ENCODE measurements at regions not wholly inside any gene's neighbourhood (a gene's known extent, or its start where the extent isn't known, plus 50 kb on each side); places are given as distances from the start of the nearest gene placed in this dataset.

DNA sequence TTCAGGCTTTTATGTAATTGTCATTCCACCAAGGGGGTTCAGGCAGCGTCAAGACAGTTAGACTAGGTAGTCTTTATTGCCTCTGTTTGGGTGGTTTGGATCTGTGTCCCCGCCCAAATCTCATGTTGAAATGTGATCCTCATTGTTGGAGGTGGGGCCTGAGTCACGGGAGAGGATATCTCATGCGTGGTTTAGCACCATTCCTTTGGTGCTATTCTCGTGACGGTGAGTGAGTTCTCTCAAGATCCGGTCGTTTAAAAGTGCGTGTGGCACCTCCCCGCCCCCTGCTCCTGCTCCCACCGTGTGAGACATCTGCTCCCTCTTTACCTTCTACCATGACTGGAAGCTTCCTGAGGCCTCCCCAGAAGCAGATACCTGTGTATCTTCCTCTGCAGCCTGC is 51.3 kb upstream of the FOXC1 start:
- H3K27ac ChIP-seq, result no peak overlapping the region
- DNase-seq (ENCODE audit: low spot score), result no peak
- TF ChIP-seq, protein P1, sequence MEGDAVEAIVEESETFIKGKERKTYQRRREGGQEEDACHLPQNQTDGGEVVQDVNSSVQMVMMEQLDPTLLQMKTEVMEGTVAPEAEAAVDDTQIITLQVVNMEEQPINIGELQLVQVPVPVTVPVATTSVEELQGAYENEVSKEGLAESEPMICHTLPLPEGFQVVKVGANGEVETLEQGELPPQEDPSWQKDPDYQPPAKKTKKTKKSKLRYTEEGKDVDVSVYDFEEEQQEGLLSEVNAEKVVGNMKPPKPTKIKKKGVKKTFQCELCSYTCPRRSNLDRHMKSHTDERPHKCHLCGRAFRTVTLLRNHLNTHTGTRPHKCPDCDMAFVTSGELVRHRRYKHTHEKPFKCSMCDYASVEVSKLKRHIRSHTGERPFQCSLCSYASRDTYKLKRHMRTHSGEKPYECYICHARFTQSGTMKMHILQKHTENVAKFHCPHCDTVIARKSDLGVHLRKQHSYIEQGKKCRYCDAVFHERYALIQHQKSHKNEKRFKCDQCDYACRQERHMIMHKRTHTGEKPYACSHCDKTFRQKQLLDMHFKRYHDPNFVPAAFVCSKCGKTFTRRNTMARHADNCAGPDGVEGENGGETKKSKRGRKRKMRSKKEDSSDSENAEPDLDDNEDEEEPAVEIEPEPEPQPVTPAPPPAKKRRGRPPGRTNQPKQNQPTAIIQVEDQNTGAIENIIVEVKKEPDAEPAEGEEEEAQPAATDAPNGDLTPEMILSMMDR (IDR thresholded peaks at IDR 0.05), result no peak
- no peak overlapping the region for H3K4me3 ChIP-seq

Measured in coronary artery (tissue), 2 donors.